ENCODE measurements at regions not wholly inside any gene's neighbourhood (a gene's known extent, or its start where the extent isn't known, plus 50 kb on each side); places are given as distances from the start of the nearest gene placed in this dataset.
A peak's percentile ranks its signal among the peaks of the same experiment; 100 is the strongest.

GRCh38 chr7:156491435-156491834 lies 149.1 kb upstream of the RNF32 start (continued):
- TF ChIP-seq NONO (IDR thresholded peaks at IDR 0.05) (no peak), NONO (CRISPR knock-in tag; conservative IDR thresholded peaks at IDR 0.05) (no peak), KDM6A (CRISPR knock-in tag; IDR thresholded peaks at IDR 0.05; ENCODE audit: low read depth) (no peak), KDM3A (CRISPR knock-in tag; IDR thresholded peaks at IDR 0.05; ENCODE audit: low read depth) (no peak), ZNF704 (CRISPR knock-in tag; IDR thresholded peaks at IDR 0.05; ENCODE audit: borderline replicate concordance) (no peak), ZNF552 (CRISPR knock-in tag; IDR thresholded peaks at IDR 0.05; ENCODE audit: borderline replicate concordance) (no peak), MAFK (conservative IDR thresholded peaks at IDR 0.05 in 1 of 2, IDR thresholded peaks at IDR 0.05 in 1 of 2; ENCODE audit: low read length in 2 of 2) (peak; percentile 68 to 87), ZNF30 (CRISPR knock-in tag; IDR thresholded peaks at IDR 0.05) (no peak)

- Histone ChIP-seq H3K4me1 (ENCODE audit: insufficient read depth, low read length) (peaks cover 11% of the 10 kb centered on the region), H3K4me2 (ENCODE audit: low read depth, low read length) (no peak overlapping the region), H3K36me3 (replicated peaks in 1 of 2; ENCODE audit: control insufficient read depth in 1 of 2, insufficient read depth in 2 of 2, low read length in 2 of 2) (no peaks in the 10 kb centered on the region), H3K9ac (ENCODE audit: insufficient read depth, low read depth, low read length) (no peak overlapping the region), H2AFZ (ENCODE audit: low read length) (no peak overlapping the region), H3K27me3 (ENCODE audit: control insufficient read depth in 1 of 2, insufficient read depth in 2 of 2, low read length in 2 of 2) (no peaks in the 10 kb centered on the region), H4K20me1 (ENCODE audit: insufficient read depth, low read length) (no peaks in the 10 kb centered on the region), H3K4me3 (replicated peaks in 1 of 3; ENCODE audit: insufficient read depth in 1 of 3, low read depth in 2 of 3, low read length in 3 of 3) (no peak overlapping the region), H3K79me2 (ENCODE audit: insufficient read depth, low read length) (no peaks in the 10 kb centered on the region), H3K9me3 (ENCODE audit: low read length) (no peaks in the 10 kb centered on the region), H3K27ac (ENCODE audit: extremely low read length, insufficient read depth, low read length) (no peak overlapping the region)
- CTCF ChIA-PET (ENCODE audit: low intra/inter-chr PET ratio, low total read pairs) = no interaction called here
- WGBS (ENCODE audit: low lambda C conversion rate) = 81% methylated on average over 8 of the region's 8 CpGs
- intact Hi-C loops (cut with micrococcal nuclease; ENCODE audit: unreplicated experiment) = no loop called here
- BruUV-seq (replicated peaks) = no TSS peak
- in situ Hi-C loops (cut with HindIII; ENCODE audit: extremely low pct_ligation_motif_present, low pct_unique_long_range_greater_than_20kb) = no loop called here
- FAIRE-seq (no peak), DNase-seq (ENCODE audit: low spot score) (no peak), ATAC-seq (no peak)
- POLR2A ChIA-PET = no interaction called here
- TF ChIP-seq RAD51 (IDR thresholded peaks at IDR 0.05; ENCODE audit: borderline replicate concordance) = no peak
- TF ChIP-seq CSRNP1 (CRISPR knock-in tag; IDR thresholded peaks at IDR 0.05) = no peak
- TF ChIP-seq ZNF512 (CRISPR knock-in tag; IDR thresholded peaks at IDR 0.05) = no peak
- TF ChIP-seq DMAP1 (CRISPR knock-in tag; IDR thresholded peaks at IDR 0.05) = no peak
- TF ChIP-seq ZNF274 (CRISPR knock-in tag; IDR thresholded peaks at IDR 0.05) = no peak
- no peak for TF ChIP-seq SMAD9 (CRISPR knock-in tag; IDR thresholded peaks at IDR 0.05)
- no peak for TF ChIP-seq ZNF629 (CRISPR knock-in tag; conservative IDR thresholded peaks at IDR 0.05)
- no peak for TF ChIP-seq THAP8 (CRISPR knock-in tag; IDR thresholded peaks at IDR 0.05; ENCODE audit: borderline replicate concordance)
Observed at GRCh38 chr7:156490021-156490800, 150.4 kb upstream of the RNF32 start.

Data from HepG2 (cell line).